WTC11 (cell line): ENCODE measurements at regions not wholly inside any gene's neighbourhood (a gene's known extent, or its start where the extent isn't known, plus 50 kb on each side); places are given as distances from the start of the nearest gene placed in this dataset.

Source experiments
- ATAC-seq: fragments of 200-7000 bp; cut with Tn5 transposase; 2 replicates; pipeline ENCODE4 v1.10.0; 2021; ENCODE audit warnings: mild to moderate bottlenecking, moderate library complexity
- CTCF ChIA-PET: fragments of 300-600 bp; sonication (Branson Sonifier 250); formaldehyde crosslinking; loops from one replicate; lab custom pipeline; 2021; ENCODE audit warnings: antibody characterized with exemption; lab: Charles Lee
- POLR2A ChIA-PET: fragments of 350-600 bp; sonication (Branson Sonifier 250); formaldehyde crosslinking; loops from one replicate; lab custom pipeline; 2021; ENCODE audit warnings: antibody characterized with exemption; lab: Charles Lee
- DNase-seq: peaks from one replicate; pipeline ENCODE4 v3.0.0; 2021; ENCODE audit warnings: low spot score
- H3K27ac Mint-ChIP-seq: 2 replicates; pipeline ENCODE4 v1.8.0; 2021; ENCODE audit warnings: mixed read lengths
- H3K27me3 Mint-ChIP-seq: 2 replicates; pipeline ENCODE4 v1.8.0; 2021; ENCODE audit warnings: low read depth, mild to moderate bottlenecking, moderate library complexity, mixed read lengths
- H3K36me3 Mint-ChIP-seq: 2 replicates; pipeline ENCODE4 v1.8.0; 2021; ENCODE audit warnings: mixed read lengths
- H3K4me1 Mint-ChIP-seq: 2 replicates; pipeline ENCODE4 v1.8.0; 2022; ENCODE audit warnings: mixed read lengths
- H3K4me3 Mint-ChIP-seq: 2 replicates; pipeline ENCODE4 v1.8.0; 2021; ENCODE audit warnings: mild to moderate bottlenecking, moderate library complexity, mixed read lengths
- H3K9me3 Mint-ChIP-seq: 2 replicates; pipeline ENCODE4 v1.8.0; 2021; ENCODE audit warnings: mixed read lengths
- ATF1 ChIP-seq: sonication (generic); formaldehyde crosslinking; IDR thresholded peaks from 2 replicates; pipeline ENCODE4 v1.8.1; 2023; ENCODE audit warnings: mild to moderate bottlenecking, moderate library complexity, missing genetic modification reagents
- CBFB ChIP-seq: sonication (generic); formaldehyde crosslinking; IDR thresholded peaks from 2 replicates; pipeline ENCODE4 v1.8.1; 2022; ENCODE audit warnings: mild to moderate bottlenecking, low read depth, missing genetic modification reagents
- ELF4 ChIP-seq: sonication (generic); formaldehyde crosslinking; IDR thresholded peaks from 2 replicates; pipeline ENCODE4 v1.8.1; 2022; ENCODE audit warnings: low read depth, mild to moderate bottlenecking, moderate library complexity, missing genetic modification reagents
- FOXJ3 ChIP-seq: sonication (generic); formaldehyde crosslinking; IDR thresholded peaks from 2 replicates; pipeline ENCODE4 v1.9.0; 2021; ENCODE audit warnings: missing genetic modification reagents, mild to moderate bottlenecking, borderline replicate concordance
- HMGA2 ChIP-seq: fragments of 250-450 bp; sonication (Bioruptor Pico); IDR thresholded peaks from 2 replicates; pipeline ENCODE4 v1.4.0; 2021; ENCODE audit warnings: mild to moderate bottlenecking, moderate library complexity
- KAT7 ChIP-seq: sonication (generic); formaldehyde crosslinking; IDR thresholded peaks from 2 replicates; pipeline ENCODE4 v1.8.1; 2023; ENCODE audit warnings: missing genetic modification reagents, mild to moderate bottlenecking, borderline replicate concordance
- NFATC4 ChIP-seq: fragments of 250-450 bp; sonication (Bioruptor Pico); IDR thresholded peaks from 2 replicates; pipeline ENCODE4 v1.9.0; 2021; ENCODE audit warnings: mild to moderate bottlenecking
- NR1H2 ChIP-seq: sonication (generic); formaldehyde crosslinking; IDR thresholded peaks from 2 replicates; pipeline ENCODE4 v1.9.0; 2021; ENCODE audit warnings: mild to moderate bottlenecking, moderate library complexity, missing genetic modification reagents
- NR2C2 ChIP-seq: sonication (generic); formaldehyde crosslinking; IDR thresholded peaks from 2 replicates; pipeline ENCODE4 v1.8.0; 2022; ENCODE audit warnings: mild to moderate bottlenecking, missing genetic modification reagents
- OVOL2 ChIP-seq: fragments of 250-450 bp; sonication (Bioruptor Pico); IDR thresholded peaks from 2 replicates; pipeline ENCODE4 v1.9.0; 2021; ENCODE audit warnings: mild to moderate bottlenecking, borderline replicate concordance
- SMAD4 ChIP-seq: sonication (generic); formaldehyde crosslinking; IDR thresholded peaks from 2 replicates; pipeline ENCODE4 v1.8.0; 2022; ENCODE audit warnings: mild to moderate bottlenecking, missing genetic modification reagents
- SP1 ChIP-seq: sonication (generic); formaldehyde crosslinking; conservative IDR thresholded peaks from 2 replicates; pipeline ENCODE4 v1.8.1; 2022; ENCODE audit warnings: missing genetic modification reagents
- TEAD1 ChIP-seq: sonication (generic); formaldehyde crosslinking; IDR thresholded peaks from 2 replicates; pipeline ENCODE4 v1.8.0; 2022; ENCODE audit warnings: mild to moderate bottlenecking, missing genetic modification reagents
- ZNF219 ChIP-seq: sonication (generic); formaldehyde crosslinking; IDR thresholded peaks from 2 replicates; pipeline ENCODE4 v1.8.0; 2023; ENCODE audit warnings: missing genetic modification reagents, mild to moderate bottlenecking, borderline replicate concordance
- TF ChIP-seq, protein P1 (sequence below): sonication (generic); formaldehyde crosslinking; IDR thresholded peaks from 2 replicates; pipeline ENCODE4 v1.8.0; 2022; ENCODE audit warnings: missing genetic modification reagents
- TF ChIP-seq, protein P2 (sequence below): sonication (generic); formaldehyde crosslinking; IDR thresholded peaks from 2 replicates; pipeline ENCODE4 v1.8.0; 2022; ENCODE audit warnings: mild to moderate bottlenecking, missing genetic modification reagents
- TF ChIP-seq, protein P3 (sequence below): sonication (generic); formaldehyde crosslinking; IDR thresholded peaks from 2 replicates; pipeline ENCODE4 v1.8.1; 2022; ENCODE audit warnings: mild to moderate bottlenecking, moderate library complexity, missing genetic modification reagents
- TF ChIP-seq, protein P4 (sequence below): sonication (generic); formaldehyde crosslinking; IDR thresholded peaks from 2 replicates; pipeline ENCODE4 v1.8.1; 2023; ENCODE audit warnings: mild to moderate bottlenecking, missing genetic modification reagents, borderline replicate concordance
- TF ChIP-seq, protein P5 (sequence below): fragments of 250-450 bp; sonication (Bioruptor Pico); IDR thresholded peaks from 2 replicates; pipeline ENCODE4 v1.8.0; 2021; ENCODE audit warnings: mild to moderate bottlenecking
- TF ChIP-seq, protein P6 (sequence below): sonication (generic); formaldehyde crosslinking; IDR thresholded peaks from 2 replicates; pipeline ENCODE4 v1.8.1; 2022; ENCODE audit warnings: mild to moderate bottlenecking, missing genetic modification reagents, moderate library complexity, borderline replicate concordance

DNA sequence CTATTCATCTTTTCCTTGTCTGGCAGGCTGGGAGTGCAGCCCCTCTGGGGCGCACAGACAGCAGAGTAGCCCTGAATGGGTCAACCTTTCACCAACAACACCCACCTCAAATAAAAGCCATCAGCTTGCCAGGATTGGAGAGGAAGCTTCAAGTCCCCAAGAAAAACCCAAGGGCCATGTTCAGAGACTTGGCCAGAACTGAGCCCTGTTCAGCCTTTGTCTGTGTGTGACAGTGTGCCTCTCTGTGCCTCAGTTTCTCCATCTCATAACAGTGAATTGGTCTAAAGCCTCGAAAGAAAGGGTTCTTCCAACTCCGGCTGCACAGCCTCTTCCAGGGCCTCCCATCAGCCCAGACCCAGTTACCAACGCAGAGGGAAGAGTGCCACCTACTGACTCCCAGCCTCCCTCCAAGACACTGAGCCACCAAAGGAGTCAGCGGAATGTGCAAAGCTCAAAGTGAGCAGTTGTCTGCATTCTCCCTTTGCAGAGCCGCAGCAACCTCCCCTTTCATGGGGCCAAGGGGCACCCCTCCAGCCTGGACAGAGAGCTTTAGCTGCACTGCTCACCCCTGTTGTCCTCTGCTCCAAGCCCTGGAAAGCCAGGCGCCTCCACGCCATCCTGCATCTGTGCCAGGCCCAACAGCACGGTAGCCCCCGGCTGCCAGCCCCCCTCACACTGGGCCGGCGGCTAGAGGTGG is 82.7 kb upstream of the TOP1 start:
- CTCF ChIA-PET: interaction anchor here (0.5 to 2.6 kb wide), 45 partner anchors 12 to 1827 kb away, joined by 3 to 55 read pairs (median 4); partner anchors contain the start of gene MAFB
- H3K4me3 Mint-ChIP-seq: no peak overlapping the region
- TF ChIP-seq, protein P1, sequence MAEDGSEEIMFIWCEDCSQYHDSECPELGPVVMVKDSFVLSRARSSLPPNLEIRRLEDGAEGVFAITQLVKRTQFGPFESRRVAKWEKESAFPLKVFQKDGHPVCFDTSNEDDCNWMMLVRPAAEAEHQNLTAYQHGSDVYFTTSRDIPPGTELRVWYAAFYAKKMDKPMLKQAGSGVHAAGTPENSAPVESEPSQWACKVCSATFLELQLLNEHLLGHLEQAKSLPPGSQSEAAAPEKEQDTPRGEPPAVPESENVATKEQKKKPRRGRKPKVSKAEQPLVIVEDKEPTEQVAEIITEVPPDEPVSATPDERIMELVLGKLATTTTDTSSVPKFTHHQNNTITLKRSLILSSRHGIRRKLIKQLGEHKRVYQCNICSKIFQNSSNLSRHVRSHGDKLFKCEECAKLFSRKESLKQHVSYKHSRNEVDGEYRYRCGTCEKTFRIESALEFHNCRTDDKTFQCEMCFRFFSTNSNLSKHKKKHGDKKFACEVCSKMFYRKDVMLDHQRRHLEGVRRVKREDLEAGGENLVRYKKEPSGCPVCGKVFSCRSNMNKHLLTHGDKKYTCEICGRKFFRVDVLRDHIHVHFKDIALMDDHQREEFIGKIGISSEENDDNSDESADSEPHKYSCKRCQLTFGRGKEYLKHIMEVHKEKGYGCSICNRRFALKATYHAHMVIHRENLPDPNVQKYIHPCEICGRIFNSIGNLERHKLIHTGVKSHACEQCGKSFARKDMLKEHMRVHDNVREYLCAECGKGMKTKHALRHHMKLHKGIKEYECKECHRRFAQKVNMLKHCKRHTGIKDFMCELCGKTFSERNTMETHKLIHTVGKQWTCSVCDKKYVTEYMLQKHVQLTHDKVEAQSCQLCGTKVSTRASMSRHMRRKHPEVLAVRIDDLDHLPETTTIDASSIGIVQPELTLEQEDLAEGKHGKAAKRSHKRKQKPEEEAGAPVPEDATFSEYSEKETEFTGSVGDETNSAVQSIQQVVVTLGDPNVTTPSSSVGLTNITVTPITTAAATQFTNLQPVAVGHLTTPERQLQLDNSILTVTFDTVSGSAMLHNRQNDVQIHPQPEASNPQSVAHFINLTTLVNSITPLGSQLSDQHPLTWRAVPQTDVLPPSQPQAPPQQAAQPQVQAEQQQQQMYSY (CRISPR knock-in tag): peak; percentile 50
- TF ChIP-seq SMAD4 (CRISPR knock-in tag): no peak
- TF ChIP-seq TEAD1 (CRISPR knock-in tag): 0 out of 2 replicates have a peak, but pooled peaks have one; percentile 19
- H3K27ac Mint-ChIP-seq: no peak overlapping the region
- DNase-seq: peak; percentile 73
- H3K9me3 Mint-ChIP-seq: 0 out of 2 replicates have a peak, but pooled peaks cover 2% of the 10 kb centered on the region
- ATAC-seq: peak; percentile 96
- peaks cover 26% of the 10 kb centered on the region for H3K4me1 Mint-ChIP-seq
- no peaks in the 10 kb centered on the region for H3K36me3 Mint-ChIP-seq
- POLR2A ChIA-PET: interaction anchor here (1.5 kb wide), 1 partner anchor 17 kb away, joined by 3 read pairs; no protein-coding TSS in a partner anchor
- H3K27me3 Mint-ChIP-seq: peaks cover 6% of the 10 kb centered on the region

DNA sequence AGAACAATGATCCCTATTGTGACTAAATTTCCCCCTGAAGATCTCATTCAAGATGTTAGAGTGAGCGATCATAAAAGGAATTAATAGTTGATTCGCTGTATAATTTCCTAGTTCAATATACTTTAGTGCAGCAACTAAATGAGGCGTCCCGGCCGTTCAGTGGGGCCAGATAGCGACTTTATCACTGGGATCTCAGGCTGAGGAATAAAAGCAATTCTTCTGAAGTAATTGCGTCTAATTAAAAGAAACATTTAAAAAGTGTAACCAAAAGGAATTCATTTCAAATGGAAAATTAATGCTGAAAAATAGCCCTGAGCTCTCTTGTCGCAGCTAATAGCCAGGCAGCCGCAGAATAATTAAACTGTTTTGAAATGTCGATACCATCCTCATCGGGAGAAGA is 82.2 kb upstream of the TOP1 start:
- Mint-ChIP-seq H3K36me3 (no peaks in the 10 kb centered on the region), H3K27me3 (peaks cover 6% of the 10 kb centered on the region), H3K27ac (no peak overlapping the region), H3K9me3 (0 out of 2 replicates have a peak, but pooled peaks cover 3% of the 10 kb centered on the region), H3K4me3 (no peak overlapping the region), H3K4me1 (peaks cover 26% of the 10 kb centered on the region)
- ChIA-PET CTCF (interaction anchor here (0.5 to 2.6 kb wide), 43 partner anchors 11 to 1828 kb away, joined by 3 to 55 read pairs (median 4); partner anchors contain the start of gene MAFB), POLR2A (interaction anchor here (1.5 kb wide), 1 partner anchor 17 kb away, joined by 3 read pairs; no protein-coding TSS in a partner anchor)
- no peak for ATAC-seq
- no peak for DNase-seq
- no peak for TF ChIP-seq SP1
- TF ChIP-seq, protein P2, sequence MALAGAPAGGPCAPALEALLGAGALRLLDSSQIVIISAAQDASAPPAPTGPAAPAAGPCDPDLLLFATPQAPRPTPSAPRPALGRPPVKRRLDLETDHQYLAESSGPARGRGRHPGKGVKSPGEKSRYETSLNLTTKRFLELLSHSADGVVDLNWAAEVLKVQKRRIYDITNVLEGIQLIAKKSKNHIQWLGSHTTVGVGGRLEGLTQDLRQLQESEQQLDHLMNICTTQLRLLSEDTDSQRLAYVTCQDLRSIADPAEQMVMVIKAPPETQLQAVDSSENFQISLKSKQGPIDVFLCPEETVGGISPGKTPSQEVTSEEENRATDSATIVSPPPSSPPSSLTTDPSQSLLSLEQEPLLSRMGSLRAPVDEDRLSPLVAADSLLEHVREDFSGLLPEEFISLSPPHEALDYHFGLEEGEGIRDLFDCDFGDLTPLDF (CRISPR knock-in tag): no peak
- TF ChIP-seq NR2C2 (CRISPR knock-in tag): no peak
- TF ChIP-seq FOXJ3: no peak
- TF ChIP-seq OVOL2 (CRISPR knock-in tag): no peak
- TF ChIP-seq, protein P3, sequence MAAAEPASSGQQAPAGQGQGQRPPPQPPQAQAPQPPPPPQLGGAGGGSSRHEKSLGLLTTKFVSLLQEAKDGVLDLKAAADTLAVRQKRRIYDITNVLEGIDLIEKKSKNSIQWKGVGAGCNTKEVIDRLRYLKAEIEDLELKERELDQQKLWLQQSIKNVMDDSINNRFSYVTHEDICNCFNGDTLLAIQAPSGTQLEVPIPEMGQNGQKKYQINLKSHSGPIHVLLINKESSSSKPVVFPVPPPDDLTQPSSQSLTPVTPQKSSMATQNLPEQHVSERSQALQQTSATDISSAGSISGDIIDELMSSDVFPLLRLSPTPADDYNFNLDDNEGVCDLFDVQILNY (CRISPR knock-in tag): no peak
- no peak for TF ChIP-seq NR1H2 (CRISPR knock-in tag)
- no peak for TF ChIP-seq TEAD1 (CRISPR knock-in tag)
- TF ChIP-seq, protein P4, sequence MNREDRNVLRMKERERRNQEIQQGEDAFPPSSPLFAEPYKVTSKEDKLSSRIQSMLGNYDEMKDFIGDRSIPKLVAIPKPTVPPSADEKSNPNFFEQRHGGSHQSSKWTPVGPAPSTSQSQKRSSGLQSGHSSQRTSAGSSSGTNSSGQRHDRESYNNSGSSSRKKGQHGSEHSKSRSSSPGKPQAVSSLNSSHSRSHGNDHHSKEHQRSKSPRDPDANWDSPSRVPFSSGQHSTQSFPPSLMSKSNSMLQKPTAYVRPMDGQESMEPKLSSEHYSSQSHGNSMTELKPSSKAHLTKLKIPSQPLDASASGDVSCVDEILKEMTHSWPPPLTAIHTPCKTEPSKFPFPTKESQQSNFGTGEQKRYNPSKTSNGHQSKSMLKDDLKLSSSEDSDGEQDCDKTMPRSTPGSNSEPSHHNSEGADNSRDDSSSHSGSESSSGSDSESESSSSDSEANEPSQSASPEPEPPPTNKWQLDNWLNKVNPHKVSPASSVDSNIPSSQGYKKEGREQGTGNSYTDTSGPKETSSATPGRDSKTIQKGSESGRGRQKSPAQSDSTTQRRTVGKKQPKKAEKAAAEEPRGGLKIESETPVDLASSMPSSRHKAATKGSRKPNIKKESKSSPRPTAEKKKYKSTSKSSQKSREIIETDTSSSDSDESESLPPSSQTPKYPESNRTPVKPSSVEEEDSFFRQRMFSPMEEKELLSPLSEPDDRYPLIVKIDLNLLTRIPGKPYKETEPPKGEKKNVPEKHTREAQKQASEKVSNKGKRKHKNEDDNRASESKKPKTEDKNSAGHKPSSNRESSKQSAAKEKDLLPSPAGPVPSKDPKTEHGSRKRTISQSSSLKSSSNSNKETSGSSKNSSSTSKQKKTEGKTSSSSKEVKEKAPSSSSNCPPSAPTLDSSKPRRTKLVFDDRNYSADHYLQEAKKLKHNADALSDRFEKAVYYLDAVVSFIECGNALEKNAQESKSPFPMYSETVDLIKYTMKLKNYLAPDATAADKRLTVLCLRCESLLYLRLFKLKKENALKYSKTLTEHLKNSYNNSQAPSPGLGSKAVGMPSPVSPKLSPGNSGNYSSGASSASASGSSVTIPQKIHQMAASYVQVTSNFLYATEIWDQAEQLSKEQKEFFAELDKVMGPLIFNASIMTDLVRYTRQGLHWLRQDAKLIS (CRISPR knock-in tag): no peak
- TF ChIP-seq, protein P5, sequence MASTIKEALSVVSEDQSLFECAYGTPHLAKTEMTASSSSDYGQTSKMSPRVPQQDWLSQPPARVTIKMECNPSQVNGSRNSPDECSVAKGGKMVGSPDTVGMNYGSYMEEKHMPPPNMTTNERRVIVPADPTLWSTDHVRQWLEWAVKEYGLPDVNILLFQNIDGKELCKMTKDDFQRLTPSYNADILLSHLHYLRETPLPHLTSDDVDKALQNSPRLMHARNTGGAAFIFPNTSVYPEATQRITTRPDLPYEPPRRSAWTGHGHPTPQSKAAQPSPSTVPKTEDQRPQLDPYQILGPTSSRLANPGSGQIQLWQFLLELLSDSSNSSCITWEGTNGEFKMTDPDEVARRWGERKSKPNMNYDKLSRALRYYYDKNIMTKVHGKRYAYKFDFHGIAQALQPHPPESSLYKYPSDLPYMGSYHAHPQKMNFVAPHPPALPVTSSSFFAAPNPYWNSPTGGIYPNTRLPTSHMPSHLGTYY (CRISPR knock-in tag): no peak
- TF ChIP-seq ATF1: no peak
- TF ChIP-seq ELF4: no peak
- no peak for TF ChIP-seq ZNF219 (CRISPR knock-in tag)
- no peak for TF ChIP-seq KAT7 (CRISPR knock-in tag)
- no peak for TF ChIP-seq CBFB (CRISPR knock-in tag)
- TF ChIP-seq, protein P6, sequence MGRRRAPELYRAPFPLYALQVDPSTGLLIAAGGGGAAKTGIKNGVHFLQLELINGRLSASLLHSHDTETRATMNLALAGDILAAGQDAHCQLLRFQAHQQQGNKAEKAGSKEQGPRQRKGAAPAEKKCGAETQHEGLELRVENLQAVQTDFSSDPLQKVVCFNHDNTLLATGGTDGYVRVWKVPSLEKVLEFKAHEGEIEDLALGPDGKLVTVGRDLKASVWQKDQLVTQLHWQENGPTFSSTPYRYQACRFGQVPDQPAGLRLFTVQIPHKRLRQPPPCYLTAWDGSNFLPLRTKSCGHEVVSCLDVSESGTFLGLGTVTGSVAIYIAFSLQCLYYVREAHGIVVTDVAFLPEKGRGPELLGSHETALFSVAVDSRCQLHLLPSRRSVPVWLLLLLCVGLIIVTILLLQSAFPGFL (CRISPR knock-in tag): no peak
- no peak for TF ChIP-seq NFATC4 (CRISPR knock-in tag)
- no peak for TF ChIP-seq HMGA2 (CRISPR knock-in tag)
